ENCODE measurements at regions not wholly inside any gene's neighbourhood (a gene's known extent, or its start where the extent isn't known, plus 50 kb on each side); places are given as distances from the start of the nearest gene placed in this dataset.

DNA sequence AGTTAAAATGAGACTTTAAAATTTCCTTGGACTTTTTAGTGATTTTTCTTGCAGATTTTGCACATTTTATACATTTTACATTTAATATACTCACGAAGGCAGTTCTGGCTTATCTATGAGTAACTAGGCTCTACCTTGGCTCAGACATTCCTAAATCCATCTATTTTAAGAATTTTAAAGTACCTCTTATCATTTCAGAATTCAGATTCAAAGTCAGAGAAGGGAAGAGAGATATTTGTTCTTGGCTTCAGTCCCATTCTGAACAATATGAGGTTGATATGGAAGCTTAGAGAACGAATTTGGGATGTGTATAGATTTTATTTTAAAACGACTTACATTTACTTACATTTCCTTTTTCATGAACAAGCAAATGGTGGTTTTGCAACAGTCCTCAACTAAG lies 230.2 kb downstream of the LMO4 start:
- 54 to 82% (median 70%) methylated on average over 3 of the region's 3 CpGs for WGBS, 5 donors
- TF ChIP-seq POLR2AphosphoS5 (IDR thresholded peaks at IDR 0.05): no peak
- TF ChIP-seq, protein P1, sequence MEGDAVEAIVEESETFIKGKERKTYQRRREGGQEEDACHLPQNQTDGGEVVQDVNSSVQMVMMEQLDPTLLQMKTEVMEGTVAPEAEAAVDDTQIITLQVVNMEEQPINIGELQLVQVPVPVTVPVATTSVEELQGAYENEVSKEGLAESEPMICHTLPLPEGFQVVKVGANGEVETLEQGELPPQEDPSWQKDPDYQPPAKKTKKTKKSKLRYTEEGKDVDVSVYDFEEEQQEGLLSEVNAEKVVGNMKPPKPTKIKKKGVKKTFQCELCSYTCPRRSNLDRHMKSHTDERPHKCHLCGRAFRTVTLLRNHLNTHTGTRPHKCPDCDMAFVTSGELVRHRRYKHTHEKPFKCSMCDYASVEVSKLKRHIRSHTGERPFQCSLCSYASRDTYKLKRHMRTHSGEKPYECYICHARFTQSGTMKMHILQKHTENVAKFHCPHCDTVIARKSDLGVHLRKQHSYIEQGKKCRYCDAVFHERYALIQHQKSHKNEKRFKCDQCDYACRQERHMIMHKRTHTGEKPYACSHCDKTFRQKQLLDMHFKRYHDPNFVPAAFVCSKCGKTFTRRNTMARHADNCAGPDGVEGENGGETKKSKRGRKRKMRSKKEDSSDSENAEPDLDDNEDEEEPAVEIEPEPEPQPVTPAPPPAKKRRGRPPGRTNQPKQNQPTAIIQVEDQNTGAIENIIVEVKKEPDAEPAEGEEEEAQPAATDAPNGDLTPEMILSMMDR (IDR thresholded peaks at IDR 0.05 in 8 of 11, conservative IDR thresholded peaks at IDR 0.05 in 3 of 11): no peak
- Histone ChIP-seq H3K4me1 (no peaks in the 10 kb centered on the region), H3K27ac (no peak overlapping the region), H3K4me3 (no peak overlapping the region), H3K36me3 (no peaks in the 10 kb centered on the region), H3K27me3 (replicated peaks in 1 of 7) (no peaks in the 10 kb centered on the region), H3K9me3 (no peaks in the 10 kb centered on the region)
- intact Hi-C loops (cut with DNase I; ENCODE audit: low total_unique reads): no loop called here
- DNase-seq: no peak

DNA sequence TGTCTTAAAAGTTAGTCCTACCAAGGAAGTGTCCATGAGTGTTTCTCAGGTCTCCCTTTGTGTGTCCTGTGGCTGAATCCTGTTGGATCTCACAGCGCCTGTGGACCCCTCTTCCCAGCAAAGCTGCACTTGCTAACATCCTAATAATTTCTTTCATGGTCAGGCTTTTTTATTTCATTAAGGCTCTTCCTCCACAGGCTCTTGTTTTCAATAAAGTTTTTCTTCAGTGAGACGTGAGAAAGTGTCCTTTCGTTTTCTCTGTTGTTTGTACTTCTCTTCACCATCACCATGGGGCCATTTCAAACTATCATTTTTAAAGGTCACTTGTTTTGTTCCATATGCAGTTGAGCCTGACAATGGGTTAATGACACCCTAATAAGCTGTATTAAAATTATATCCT lies 231.5 kb downstream of the LMO4 start:
- TF ChIP-seq, protein P1 (IDR thresholded peaks at IDR 0.05 in 8 of 11, conservative IDR thresholded peaks at IDR 0.05 in 3 of 11): no peak
- TF ChIP-seq POLR2A (IDR thresholded peaks at IDR 0.05) (no peak), POLR2AphosphoS5 (IDR thresholded peaks at IDR 0.05) (no peak)
- no peak overlapping the region for H3K4me3 ChIP-seq
- 84 to 94% (median 89%) methylated on average over 3 of the region's 3 CpGs for WGBS, 5 donors
- intact Hi-C loops (cut with DNase I; ENCODE audit: low total_unique reads): no loop called here
- no peak for DNase-seq
- H3K4me1 ChIP-seq: no peaks in the 10 kb centered on the region
- no peaks in the 10 kb centered on the region for H3K27me3 ChIP-seq (replicated peaks in 1 of 7)
- H3K27ac ChIP-seq: no peak overlapping the region
- H3K9me3 ChIP-seq: no peaks in the 10 kb centered on the region
- H3K36me3 ChIP-seq: no peaks in the 10 kb centered on the region

DNA sequence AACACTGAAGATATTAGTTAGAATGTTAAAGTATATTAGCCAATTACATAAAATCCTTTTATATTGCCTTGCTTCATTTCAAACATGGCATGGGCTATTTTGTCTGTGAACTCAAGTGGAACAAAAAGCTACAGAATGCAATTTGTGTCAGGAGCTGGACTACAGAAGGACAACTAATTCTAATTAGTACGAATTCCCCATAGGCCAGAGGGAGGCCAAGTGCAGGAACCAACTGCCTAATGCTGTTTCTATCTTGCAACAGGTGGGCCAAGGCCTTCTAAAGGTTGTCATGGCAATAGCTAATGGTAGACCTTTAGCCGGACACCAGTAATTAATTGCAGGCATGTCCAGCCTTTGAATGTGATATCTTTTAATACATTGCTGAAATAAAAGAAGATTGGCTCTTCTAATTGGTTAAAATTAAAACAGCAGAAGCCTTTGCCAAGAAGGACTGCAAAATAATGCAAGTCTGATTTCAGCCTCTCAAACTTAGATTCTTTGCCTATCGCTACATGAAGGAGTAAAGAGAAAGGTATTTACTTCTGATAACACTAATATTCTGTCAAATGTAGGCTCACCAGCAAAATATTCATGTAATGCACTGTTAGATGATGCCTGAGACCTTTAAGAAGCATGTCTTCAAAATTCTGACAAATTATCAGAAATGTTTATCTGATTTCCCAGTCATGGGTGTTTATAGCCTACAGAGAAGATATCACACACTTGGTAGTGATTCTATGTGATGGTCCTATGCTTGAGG lies 232.1 kb downstream of the LMO4 start:
- H3K27ac ChIP-seq: no peak overlapping the region
- WGBS, 5 donors: 83 to 92% (median 86%) methylated on average over 3 of the region's 3 CpGs
- no peaks in the 10 kb centered on the region for H3K4me1 ChIP-seq
- intact Hi-C loops (cut with DNase I; ENCODE audit: low total_unique reads): no loop called here
- H3K36me3 ChIP-seq: no peaks in the 10 kb centered on the region
- DNase-seq: no peak
- H3K9me3 ChIP-seq: no peaks in the 10 kb centered on the region
- H3K27me3 ChIP-seq (replicated peaks in 1 of 7): no peaks in the 10 kb centered on the region
- TF ChIP-seq, protein P1 (IDR thresholded peaks at IDR 0.05 in 8 of 11, conservative IDR thresholded peaks at IDR 0.05 in 3 of 11): no peak
- no peak for TF ChIP-seq POLR2AphosphoS5 (IDR thresholded peaks at IDR 0.05)
- TF ChIP-seq POLR2A (IDR thresholded peaks at IDR 0.05): no peak
- no peak overlapping the region for H3K4me3 ChIP-seq

DNA sequence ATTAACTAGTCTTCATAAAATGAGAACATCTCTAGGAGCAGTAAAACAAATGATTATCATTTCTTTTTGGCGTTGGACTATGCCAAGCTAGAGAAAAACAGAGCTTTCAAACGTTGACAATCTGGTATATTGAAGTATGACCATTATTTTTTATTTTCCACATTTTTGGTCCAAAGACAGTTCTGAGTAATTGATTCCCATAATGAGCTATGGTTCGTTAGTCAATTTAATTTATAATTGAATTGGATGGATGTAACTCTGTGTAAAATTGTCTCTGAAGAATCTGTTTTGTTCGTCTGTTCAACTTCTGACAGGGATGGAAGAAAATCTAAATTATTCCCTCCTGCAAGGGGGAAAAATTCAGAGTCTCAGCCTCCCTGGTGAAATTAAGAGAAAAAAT lies 234.5 kb downstream of the LMO4 start:
- Histone ChIP-seq H3K27me3 (replicated peaks in 1 of 7) (no peaks in the 10 kb centered on the region), H3K36me3 (no peaks in the 10 kb centered on the region), H3K4me1 (no peaks in the 10 kb centered on the region), H3K27ac (no peak overlapping the region), H3K9me3 (no peaks in the 10 kb centered on the region), H3K4me3 (no peak overlapping the region)
- TF ChIP-seq POLR2AphosphoS5 (IDR thresholded peaks at IDR 0.05): no peak
- no peak for TF ChIP-seq POLR2A (IDR thresholded peaks at IDR 0.05)
- TF ChIP-seq, protein P1 (IDR thresholded peaks at IDR 0.05 in 8 of 11, conservative IDR thresholded peaks at IDR 0.05 in 3 of 11): no peak
- DNase-seq: no peak
- 86 to 90% (median 86%) methylated on average over 4 of the region's 4 CpGs for WGBS, 5 donors
- intact Hi-C loops (cut with DNase I; ENCODE audit: low total_unique reads): no loop called here
